H9 (cell line): ENCODE measurements at regions not wholly inside any gene's neighbourhood (a gene's known extent, or its start where the extent isn't known, plus 50 kb on each side); places are given as distances from the start of the nearest gene placed in this dataset.

Experiments used
- DNase-seq: peaks from one replicate; pipeline ENCODE4 v3.0.0-alpha.2; 2017
- H2AFZ ChIP-seq: one replicate; pipeline ENCODE4 v1.6.1; 2013; ENCODE audit warnings: mild to moderate bottlenecking, low read length, control low read depth, moderate library complexity
- H2AK5ac ChIP-seq: 2 replicates; pipeline ENCODE4 v1.6.1; 2013; ENCODE audit warnings: low read length, control low read depth, mixed read lengths; ENCODE audit not compliant: insufficient read length
- H2BK120ac ChIP-seq: one replicate; pipeline ENCODE4 v1.6.1; 2013; ENCODE audit warnings: low read depth, mild to moderate bottlenecking, low read length, control low read depth, inconsistent platforms; ENCODE audit not compliant: poor library complexity, severe bottlenecking
- H2BK12ac ChIP-seq: 2 replicates; pipeline ENCODE4 v1.6.1; 2013; ENCODE audit warnings: low read length, control low read depth, mixed read lengths, low read depth; ENCODE audit not compliant: insufficient read length
- H2BK15ac ChIP-seq: 2 replicates; pipeline ENCODE4 v1.6.1; 2013; ENCODE audit warnings: low read depth, low read length, control low read depth
- H2BK20ac ChIP-seq: one replicate; pipeline ENCODE4 v1.6.1; 2013; ENCODE audit warnings: low read depth, mild to moderate bottlenecking, low read length, control low read depth, inconsistent platforms; ENCODE audit not compliant: poor library complexity, severe bottlenecking
- H2BK5ac ChIP-seq: 2 replicates; pipeline ENCODE4 v1.6.1; 2013; ENCODE audit warnings: low read length, control low read depth, mixed read lengths; ENCODE audit not compliant: insufficient read length
- H3K14ac ChIP-seq: 2 replicates; pipeline ENCODE4 v1.6.1; 2013; ENCODE audit warnings: low read length, control low read depth; ENCODE audit not compliant: insufficient read depth
- H3K18ac ChIP-seq: 2 replicates; pipeline ENCODE4 v1.6.1; 2013; ENCODE audit warnings: low read depth, mild to moderate bottlenecking, mixed read lengths, low read length, control low read depth; ENCODE audit not compliant: insufficient read length
- H3K23ac ChIP-seq: 2 replicates; pipeline ENCODE4 v1.6.1; 2013; ENCODE audit warnings: low read length, control low read depth, mixed read lengths, low read depth; ENCODE audit not compliant: insufficient read length
- H3K23me2 ChIP-seq: 2 replicates; pipeline ENCODE4 v1.6.1; 2013; ENCODE audit warnings: low read depth, mild to moderate bottlenecking, mixed read lengths, low read length, control low read depth; ENCODE audit not compliant: insufficient read length, poor library complexity, severe bottlenecking
- H3K27ac ChIP-seq: 2 replicates; pipeline ENCODE4 v1.5.1; 2013; ENCODE audit warnings: low read length, control low read depth, mixed read lengths, low read depth; ENCODE audit not compliant: insufficient read length
- H3K27me3 ChIP-seq: 2 replicates; pipeline ENCODE4 v1.6.1; 2013; ENCODE audit warnings: low read length, control low read depth, inconsistent platforms; ENCODE audit not compliant: insufficient read depth
- H3K4ac ChIP-seq: 2 replicates; pipeline ENCODE4 v1.6.1; 2013; ENCODE audit warnings: low read depth, mild to moderate bottlenecking, control low read depth, inconsistent platforms, low read length, moderate library complexity
- H3K4me1 ChIP-seq: 2 replicates; pipeline ENCODE4 v1.6.1; 2013; ENCODE audit warnings: low read length, control low read depth, inconsistent platforms; ENCODE audit not compliant: insufficient read depth
- H3K4me2 ChIP-seq: 2 replicates; pipeline ENCODE4 v1.6.1; 2013; ENCODE audit warnings: low read length, control low read depth, mixed read lengths; ENCODE audit not compliant: insufficient read length, insufficient read depth
- H3K56ac ChIP-seq: 2 replicates; pipeline ENCODE4 v1.6.1; 2013; ENCODE audit warnings: low read depth, mild to moderate bottlenecking, mixed read lengths, low read length, control low read depth; ENCODE audit not compliant: insufficient read length
- H3K79me1 ChIP-seq: 2 replicates; pipeline ENCODE4 v1.6.1; 2013; ENCODE audit warnings: low read depth, mild to moderate bottlenecking, moderate library complexity, low read length, control low read depth, inconsistent platforms; ENCODE audit not compliant: insufficient read depth, poor library complexity, severe bottlenecking
- H3K79me2 ChIP-seq: 2 replicates; pipeline ENCODE4 v1.6.1; 2013; ENCODE audit warnings: low read length, control low read depth, inconsistent platforms; ENCODE audit not compliant: insufficient read depth
- H3K9ac ChIP-seq: 2 replicates; pipeline ENCODE4 v1.6.1; 2013; ENCODE audit warnings: low read length, control low read depth, mixed read lengths; ENCODE audit not compliant: insufficient read length; ENCODE audit errors: extremely low read depth
- H3K9me3 ChIP-seq: one replicate; pipeline ENCODE4 v1.6.1; 2013; ENCODE audit warnings: low read depth, low read length, inconsistent platforms; ENCODE audit not compliant: control insufficient read depth
- H3T11ph ChIP-seq: one replicate; pipeline ENCODE4 v1.6.1; 2013; ENCODE audit warnings: mild to moderate bottlenecking, low read length, control low read depth, inconsistent platforms
- H4K20me1 ChIP-seq: one replicate; pipeline ENCODE4 v1.6.1; 2013; ENCODE audit not compliant: control insufficient read depth, insufficient read length, insufficient read depth
- H4K5ac ChIP-seq: 2 replicates; pipeline ENCODE4 v1.6.1; 2013; ENCODE audit warnings: low read depth, mild to moderate bottlenecking, mixed read lengths, low read length, control low read depth; ENCODE audit not compliant: insufficient read length
- H4K8ac ChIP-seq: replicated peaks from 2 replicates; pipeline ENCODE4 v1.6.1; 2013; ENCODE audit warnings: low read length, control low read depth, mixed read lengths, low read depth; ENCODE audit not compliant: insufficient read length
- H4K91ac ChIP-seq: 2 replicates; pipeline ENCODE4 v1.6.1; 2013; ENCODE audit warnings: low read depth, mild to moderate bottlenecking, moderate library complexity, mixed read lengths, low read length, control low read depth; ENCODE audit not compliant: insufficient read length
- H3K27ac Mint-ChIP-seq, 3 experiments: 2 replicates in 2 of 3; 3 replicates in 1 of 3; pipeline ENCODE4 v1.8.0; 2020 to 2021; ENCODE audit warnings: mixed read lengths in 3 of 3, mild to moderate bottlenecking in 1 of 3, moderate library complexity in 1 of 3
- H3K27me3 Mint-ChIP-seq: 2 replicates; pipeline ENCODE4 v1.8.0; 2021; ENCODE audit warnings: low read depth, mild to moderate bottlenecking, moderate library complexity, mixed read lengths
- H3K36me3 Mint-ChIP-seq, 3 experiments: 2 replicates in 2 of 3; 3 replicates in 1 of 3; pipeline ENCODE4 v1.8.0; 2020 to 2021; ENCODE audit warnings: low read depth in 3 of 3, mixed read lengths in 3 of 3; ENCODE audit not compliant: insufficient read depth in 1 of 3
- H3K4me1 Mint-ChIP-seq, 2 experiments: 2 replicates each; pipeline ENCODE4 v1.8.0; 2020; ENCODE audit warnings: mixed read lengths in 2 of 2
- H3K4me3 Mint-ChIP-seq, 2 experiments: 2 replicates in 1 of 2; 3 replicates in 1 of 2; pipeline ENCODE4 v1.8.0; 2020 to 2021; ENCODE audit warnings: mild to moderate bottlenecking in 2 of 2, mixed read lengths in 2 of 2, moderate library complexity in 1 of 2
- H3K9me3 Mint-ChIP-seq, 2 experiments: 2 replicates in 1 of 2; 3 replicates in 1 of 2; pipeline ENCODE4 v1.8.0; 2020; ENCODE audit warnings: mild to moderate bottlenecking in 2 of 2, mixed read lengths in 2 of 2, moderate library complexity in 1 of 2
- CTCF ChIP-seq: fragments of 200-600 bp; sonication (generic); conservative IDR thresholded peaks from 3 replicates; pipeline ENCODE4 v1.8.0; 2021; ENCODE audit warnings: antibody characterized with exemption, mild to moderate bottlenecking
- WGBS: extraction: QIAGEN DNeasy Blood & Tissue Kit; methylation state at CpG from one replicate; pipeline ENCODE4 v1.1.7; 2013; ENCODE audit warnings: missing lambda C conversion rate, low lambda C conversion rate, mixed read lengths; ENCODE audit not compliant: insufficient read length; ENCODE audit errors: extremely low coverage; 5-methylcytosine and 5-hydroxymethylcytosine counted together

- no peak overlapping the region for H3K14ac ChIP-seq
- Mint-ChIP-seq H3K36me3 (0 out of 7 replicates have a peak, but pooled peaks cover 0 to 7% (median 0%) of the 10 kb centered on the region in 3 experiments), H3K27me3 (no peaks in the 10 kb centered on the region; the same call in none of the 2 replicates), H3K27ac (no peak overlapping the region), H3K4me3 (no peak overlapping the region), H3K4me1 (no peaks in the 10 kb centered on the region), H3K9me3 (peaks cover 3 to 7% of the 10 kb centered on the region in 2 experiments; a peak in 2 of 5 replicates)
- no CpG with 5 or more reads among the region's 2 CpGs for WGBS
- H3T11ph ChIP-seq, result no peak overlapping the region
- H3K9ac ChIP-seq, result no peak overlapping the region
- no peaks in the 10 kb centered on the region for H3K79me2 ChIP-seq
- no peak overlapping the region for H2BK12ac ChIP-seq
- H3K79me1 ChIP-seq, result no peaks in the 10 kb centered on the region
- H3K4ac ChIP-seq, result no peak overlapping the region
- no peak overlapping the region for H2BK5ac ChIP-seq
- H3K18ac ChIP-seq, result no peak overlapping the region
- no peak overlapping the region for H3K4me2 ChIP-seq
- no peak overlapping the region for H3K23ac ChIP-seq
- no peaks in the 10 kb centered on the region for H3K9me3 ChIP-seq
- no peaks in the 10 kb centered on the region for H3K4me1 ChIP-seq
- H4K20me1 ChIP-seq, result no peaks in the 10 kb centered on the region
- H2AK5ac ChIP-seq, result no peak overlapping the region
- H2AFZ ChIP-seq, result no peak overlapping the region
- no peak overlapping the region for H3K56ac ChIP-seq
- no peak overlapping the region for H2BK120ac ChIP-seq
- H2BK20ac ChIP-seq, result no peak overlapping the region
- no peak overlapping the region for H4K8ac ChIP-seq
- H4K5ac ChIP-seq, result no peak overlapping the region
- no peaks in the 10 kb centered on the region for H3K23me2 ChIP-seq
- H4K91ac ChIP-seq, result no peak overlapping the region
- DNase-seq, result no peak
- H2BK15ac ChIP-seq, result no peak overlapping the region
- TF ChIP-seq CTCF, result no peak
- no peaks in the 10 kb centered on the region for H3K27me3 ChIP-seq
- no peak overlapping the region for H3K27ac ChIP-seq
These were observed 616.0 kb downstream of the GATA3 start for GRCh38 chr10:8670461-8670860.
